Smooth muscle cell (in vitro differentiated cells): ENCODE measurements at regions not wholly inside any gene's neighbourhood (a gene's known extent, or its start where the extent isn't known, plus 50 kb on each side); places are given as distances from the start of the nearest gene placed in this dataset.

Experiments
- DNase-seq: peaks from one replicate; lab custom pipeline; 2025; ENCODE audit not compliant: unreplicated experiment; lab: John Stamatoyannopoulos, UW
- H2AFZ ChIP-seq: fragments of 200-600 bp; sonication (generic); 2 replicates; pipeline ENCODE4 v1.6.0; 2016; ENCODE audit warnings: antibody characterized with exemption, low read depth, mild to moderate bottlenecking
- H3F3A ChIP-seq: fragments of 200-600 bp; sonication (generic); 2 replicates; pipeline ENCODE4 v1.6.0; 2017; ENCODE audit warnings: antibody characterized with exemption, low read depth
- H3K27ac ChIP-seq: fragments of 200-600 bp; sonication (generic); 2 replicates; pipeline ENCODE4 v1.5.1; 2016; ENCODE audit warnings: low read depth, mild to moderate bottlenecking
- H3K27me3 ChIP-seq: fragments of 200-600 bp; sonication (generic); 2 replicates; pipeline ENCODE4 v1.6.1; 2016; ENCODE audit warnings: low read depth, mild to moderate bottlenecking
- H3K36me3 ChIP-seq: fragments of 200-600 bp; sonication (generic); 2 replicates; pipeline ENCODE4 v1.5.1; 2016; ENCODE audit warnings: low read depth
- H3K4me1 ChIP-seq: fragments of 200-600 bp; sonication (generic); 2 replicates; pipeline ENCODE4 v1.5.1; 2016; ENCODE audit warnings: low read depth
- H3K4me2 ChIP-seq: fragments of 200-600 bp; sonication (generic); 2 replicates; pipeline ENCODE4 v1.6.0; 2016; ENCODE audit warnings: mild to moderate bottlenecking
- H3K4me3 ChIP-seq: fragments of 200-600 bp; sonication (generic); 2 replicates; pipeline ENCODE4 v1.5.1; 2016; ENCODE audit warnings: mild to moderate bottlenecking
- H3K79me2 ChIP-seq: fragments of 200-600 bp; sonication (generic); 2 replicates; pipeline ENCODE4 v1.6.0; 2016; ENCODE audit warnings: low read depth, mild to moderate bottlenecking
- H3K9ac ChIP-seq: fragments of 200-600 bp; sonication (generic); 2 replicates; pipeline ENCODE4 v1.6.0; 2016; ENCODE audit warnings: low read depth
- H3K9me3 ChIP-seq: fragments of 200-600 bp; sonication (generic); replicated peaks from 2 replicates; pipeline ENCODE4 v1.5.1; 2016; ENCODE audit warnings: low read depth
- H4K20me1 ChIP-seq: fragments of 200-600 bp; sonication (generic); 2 replicates; pipeline ENCODE4 v1.6.0; 2016; ENCODE audit warnings: low read depth
- CTCF ChIP-seq: fragments of 200-600 bp; sonication (generic); IDR thresholded peaks from 2 replicates; pipeline ENCODE4 v1.5.1; 2017; ENCODE audit warnings: borderline replicate concordance, mild to moderate bottlenecking, antibody characterized with exemption; ENCODE audit not compliant: insufficient read depth, poor library complexity, severe bottlenecking
- WGBS: methylation state at CpG from one replicate; pipeline ENCODE4 v1.1.7; 2016; ENCODE audit warnings: low lambda C conversion rate; 5-methylcytosine and 5-hydroxymethylcytosine counted together

- Histone ChIP-seq H3K4me1 (no peaks in the 10 kb centered on the region), H2AFZ (no peak overlapping the region), H3K9me3 (no peaks in the 10 kb centered on the region), H3K4me3 (no peak overlapping the region), H4K20me1 (no peaks in the 10 kb centered on the region), H3K36me3 (no peaks in the 10 kb centered on the region), H3F3A (peaks cover 10% of the 10 kb centered on the region), H3K79me2 (no peaks in the 10 kb centered on the region), H3K4me2 (no peak overlapping the region), H3K9ac (no peak overlapping the region), H3K27me3 (no peaks in the 10 kb centered on the region), H3K27ac (no peak overlapping the region)
- DNase-seq, result no peak
- WGBS, result 89% methylated on average over 4 of the region's 4 CpGs
- no peak for TF ChIP-seq CTCF
Measured at GRCh38 chr3:24748520-24748919, 253.9 kb upstream of the THRB start.

- H2AFZ ChIP-seq, result no peak overlapping the region
- H3K79me2 ChIP-seq, result no peaks in the 10 kb centered on the region
- TF ChIP-seq CTCF, result no peak
- H3K9ac ChIP-seq, result no peak overlapping the region
- no peak overlapping the region for H3K27ac ChIP-seq
- WGBS, result 100% methylated on average over 1 of the region's 1 CpG
- H3K4me3 ChIP-seq, result no peak overlapping the region
- H3K36me3 ChIP-seq, result no peaks in the 10 kb centered on the region
- H3K4me1 ChIP-seq, result peaks cover 9% of the 10 kb centered on the region
- no peaks in the 10 kb centered on the region for H3K27me3 ChIP-seq
- no peak overlapping the region for H3K4me2 ChIP-seq
- H3F3A ChIP-seq, result peaks cover 5% of the 10 kb centered on the region
- DNase-seq, result no peak
- no peaks in the 10 kb centered on the region for H3K9me3 ChIP-seq
- no peaks in the 10 kb centered on the region for H4K20me1 ChIP-seq
Measured at GRCh38 chr3:24751020-24751419, 256.4 kb upstream of the THRB start.

GRCh38 chr3:24756101-24756888 lies 261.6 kb upstream of the THRB start:
- H3K79me2 ChIP-seq, result no peaks in the 10 kb centered on the region
- H2AFZ ChIP-seq, result peak overlapping the region; percentile 23
- no peaks in the 10 kb centered on the region for H3F3A ChIP-seq
- H3K9me3 ChIP-seq, result no peaks in the 10 kb centered on the region
- peak overlapping the region; percentile 78 for H3K4me2 ChIP-seq
- WGBS, result 6% methylated on average over 4 of the region's 4 CpGs
- no peaks in the 10 kb centered on the region for H3K36me3 ChIP-seq
- TF ChIP-seq CTCF, result no peak
- no peaks in the 10 kb centered on the region for H4K20me1 ChIP-seq
- peaks cover 16% of the 10 kb centered on the region for H3K4me1 ChIP-seq
- H3K9ac ChIP-seq, result peak overlapping the region; percentile 20
- no peaks in the 10 kb centered on the region for H3K27me3 ChIP-seq
- DNase-seq, result no peak
- peak overlapping the region; percentile 69 for H3K27ac ChIP-seq
- H3K4me3 ChIP-seq, result peak overlapping the region; percentile 12

GRCh38 chr3:24763393-24763792 lies 268.7 kb upstream of the THRB start:
- Histone ChIP-seq H3K9me3 (no peaks in the 10 kb centered on the region), H3F3A (peaks cover 13% of the 10 kb centered on the region), H3K4me2 (peak overlapping the region; percentile 65), H3K27me3 (no peaks in the 10 kb centered on the region), H3K4me1 (peaks cover 15% of the 10 kb centered on the region), H3K4me3 (no peak overlapping the region), H3K27ac (peak overlapping the region; percentile 95), H3K79me2 (no peaks in the 10 kb centered on the region), H4K20me1 (no peaks in the 10 kb centered on the region), H3K9ac (peak overlapping the region; percentile 67), H2AFZ (peak overlapping the region; percentile 59), H3K36me3 (no peaks in the 10 kb centered on the region)
- 30% methylated on average over 11 of the region's 11 CpGs for whole genome bisulfite sequencing
- DNase-seq, result no peak
- no peak for TF ChIP-seq CTCF
